WERI-Rb-1 (cell line): ENCODE measurements at regions not wholly inside any gene's neighbourhood (a gene's known extent, or its start where the extent isn't known, plus 50 kb on each side); places are given as distances from the start of the nearest gene placed in this dataset.

Source experiments
- DNase-seq: peaks from one replicate; pipeline ENCODE4 v3.0.0-alpha.2; 2020
- H3K27ac ChIP-seq: fragments of 250-450 bp; sonication (Bioruptor Pico); 2 replicates; pipeline ENCODE4 v1.5.1; 2020; ENCODE audit warnings: mild to moderate bottlenecking, moderate library complexity
- H3K27me3 ChIP-seq: fragments of 250-450 bp; sonication (Bioruptor Pico); 2 replicates; pipeline ENCODE4 v1.5.1; 2021; ENCODE audit warnings: mild to moderate bottlenecking, low read depth, moderate library complexity; ENCODE audit not compliant: insufficient read depth, severe bottlenecking
- H3K36me3 ChIP-seq: fragments of 250-450 bp; sonication (Bioruptor Pico); 2 replicates; pipeline ENCODE4 v1.5.1; 2020; ENCODE audit warnings: mild to moderate bottlenecking, moderate library complexity
- H3K4me3 ChIP-seq: 2 replicates; pipeline ENCODE4 v1.5.1; 2011; ENCODE audit warnings: low read depth, mild to moderate bottlenecking, control low read depth, low read length
- H3K9me3 ChIP-seq: fragments of 250-450 bp; sonication (Bioruptor Pico); 2 replicates; pipeline ENCODE4 v1.5.1; 2021; ENCODE audit warnings: mild to moderate bottlenecking, moderate library complexity; ENCODE audit not compliant: severe bottlenecking
- TF ChIP-seq, protein P1 (sequence below): IDR thresholded peaks from 2 replicates; pipeline ENCODE4 v1.5.1; 2011; ENCODE audit warnings: low read depth, mild to moderate bottlenecking, control low read depth, inconsistent platforms, low read length

DNA sequence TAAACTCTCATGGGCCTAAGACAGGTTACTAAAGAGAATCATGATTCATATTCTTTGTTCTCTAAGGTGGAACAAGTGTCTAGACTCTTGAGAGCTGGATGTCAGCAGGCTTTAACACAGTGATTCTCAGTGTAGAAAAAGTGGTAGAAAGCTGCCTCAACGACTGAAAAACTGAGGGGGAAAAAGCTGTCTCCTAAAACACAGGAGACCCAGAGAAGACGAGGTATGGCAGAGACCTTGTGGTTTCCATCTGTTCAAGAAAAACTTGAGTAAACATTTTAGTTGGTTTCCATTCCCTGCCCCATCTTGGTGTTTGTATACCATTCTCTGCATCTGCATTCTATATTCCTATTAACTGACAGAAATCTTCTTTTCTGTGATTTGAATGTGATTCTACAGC, 57.6 kb upstream of the MAP3K7 start:
- H3K4me3 ChIP-seq, result no peak overlapping the region
- TF ChIP-seq, protein P1, sequence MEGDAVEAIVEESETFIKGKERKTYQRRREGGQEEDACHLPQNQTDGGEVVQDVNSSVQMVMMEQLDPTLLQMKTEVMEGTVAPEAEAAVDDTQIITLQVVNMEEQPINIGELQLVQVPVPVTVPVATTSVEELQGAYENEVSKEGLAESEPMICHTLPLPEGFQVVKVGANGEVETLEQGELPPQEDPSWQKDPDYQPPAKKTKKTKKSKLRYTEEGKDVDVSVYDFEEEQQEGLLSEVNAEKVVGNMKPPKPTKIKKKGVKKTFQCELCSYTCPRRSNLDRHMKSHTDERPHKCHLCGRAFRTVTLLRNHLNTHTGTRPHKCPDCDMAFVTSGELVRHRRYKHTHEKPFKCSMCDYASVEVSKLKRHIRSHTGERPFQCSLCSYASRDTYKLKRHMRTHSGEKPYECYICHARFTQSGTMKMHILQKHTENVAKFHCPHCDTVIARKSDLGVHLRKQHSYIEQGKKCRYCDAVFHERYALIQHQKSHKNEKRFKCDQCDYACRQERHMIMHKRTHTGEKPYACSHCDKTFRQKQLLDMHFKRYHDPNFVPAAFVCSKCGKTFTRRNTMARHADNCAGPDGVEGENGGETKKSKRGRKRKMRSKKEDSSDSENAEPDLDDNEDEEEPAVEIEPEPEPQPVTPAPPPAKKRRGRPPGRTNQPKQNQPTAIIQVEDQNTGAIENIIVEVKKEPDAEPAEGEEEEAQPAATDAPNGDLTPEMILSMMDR, result no peak
- H3K27ac ChIP-seq, result no peak overlapping the region
- H3K9me3 ChIP-seq, result no peaks in the 10 kb centered on the region
- no peak for DNase-seq
- H3K36me3 ChIP-seq, result no peaks in the 10 kb centered on the region
- no peaks in the 10 kb centered on the region for H3K27me3 ChIP-seq

DNA sequence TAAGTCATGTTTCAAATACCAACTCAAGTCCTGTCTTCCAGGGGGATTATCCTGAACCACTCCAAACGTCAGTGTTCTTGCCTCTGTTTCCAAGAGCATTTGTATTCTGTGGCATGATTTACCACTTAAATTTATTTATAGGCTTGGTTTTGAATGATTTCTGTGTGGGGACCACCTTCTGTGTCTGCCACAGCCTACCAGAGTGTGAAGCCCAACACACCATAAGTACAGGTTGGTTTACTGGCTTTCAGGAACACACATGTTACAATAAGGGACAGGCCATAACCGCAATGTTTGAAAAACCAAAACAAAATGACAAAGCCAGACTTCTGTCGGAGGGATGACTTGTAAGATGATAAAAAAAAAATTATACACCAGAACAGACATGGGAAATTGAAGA, 56.5 kb upstream of the MAP3K7 start:
- TF ChIP-seq, protein P1, result no peak

DNA sequence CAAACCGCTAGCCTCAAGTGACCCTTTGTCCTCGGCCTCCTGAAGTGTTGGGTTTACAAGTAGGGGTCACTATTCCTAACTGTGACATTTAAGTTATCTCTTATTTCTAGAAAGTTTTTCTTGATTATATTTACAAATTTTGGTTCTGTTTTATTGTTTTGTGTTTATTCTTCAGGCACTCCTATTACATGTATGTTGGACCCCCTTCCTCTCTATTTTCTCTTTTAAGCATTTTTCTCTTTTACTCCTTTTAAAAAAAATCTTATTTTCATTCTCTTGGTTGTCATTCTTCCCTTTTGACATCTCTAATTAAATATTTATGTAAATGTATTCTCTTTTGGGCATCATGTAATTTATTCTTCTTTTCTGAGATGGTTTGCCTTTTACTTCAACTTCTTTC, 50.4 kb upstream of the MAP3K7 start:
- Histone ChIP-seq H3K36me3 (no peaks in the 10 kb centered on the region), H3K27me3 (no peaks in the 10 kb centered on the region), H3K4me3 (no peak overlapping the region), H3K9me3 (no peaks in the 10 kb centered on the region), H3K27ac (no peak overlapping the region)
- no peak for DNase-seq
- TF ChIP-seq, protein P1, result no peak

More for the DNA sequence above, 56.5 kb upstream of the MAP3K7 start:
- Histone ChIP-seq H3K27me3 (no peaks in the 10 kb centered on the region), H3K36me3 (no peaks in the 10 kb centered on the region), H3K9me3 (no peaks in the 10 kb centered on the region), H3K27ac (no peak overlapping the region), H3K4me3 (no peak overlapping the region)
- no peak for DNase-seq
